ENCODE measurements at regions not wholly inside any gene's neighbourhood (a gene's known extent, or its start where the extent isn't known, plus 50 kb on each side); places are given as distances from the start of the nearest gene placed in this dataset.
"Not testable (repeated sequence)": the region's sequence is repeated elsewhere in the genome, so short reads cannot be mapped to it uniquely, and the experiment has no call there.

- DNase-seq = no peak
These were observed 199.8 kb upstream of the FAT3 start for GRCh38 chr11:92024788-92025187.

- no peak for DNase-seq
These were observed 202.1 kb upstream of the FAT3 start for GRCh38 chr11:92022499-92022898.

GRCh38 chr11:92018332-92018731 is 206.3 kb upstream of the FAT3 start:
- DNase-seq = no peak

GRCh38 chr11:92008249-92008648 is 216.4 kb upstream of the FAT3 start:
- no peak for DNase-seq

- DNase-seq = no peak
These were observed 222.1 kb upstream of the FAT3 start for GRCh38 chr11:92002568-92002967.

GRCh38 chr11:91998481-91998880 is 226.1 kb upstream of the FAT3 start:
- no peak for DNase-seq

- DNase-seq = no peak
These were observed 227.4 kb upstream of the FAT3 start for GRCh38 chr11:91997226-91997625.

GRCh38 chr11:91996526-91996925 is 228.1 kb upstream of the FAT3 start:
- no peak for DNase-seq

GRCh38 chr11:91988443-91988842 is 236.2 kb upstream of the FAT3 start:
- not testable (repeated sequence) for DNase-seq

GRCh38 chr11:91986218-91986617 is 238.4 kb upstream of the FAT3 start:
- no peak for DNase-seq

- no peak for DNase-seq
These were observed 240.5 kb upstream of the FAT3 start for GRCh38 chr11:91984033-91984584.

- no peak for DNase-seq
These were observed 242.6 kb upstream of the FAT3 start for GRCh38 chr11:91981995-91982394.

- no peak for DNase-seq
These were observed 244.8 kb upstream of the FAT3 start for GRCh38 chr11:91979775-91980174.

- no peak for DNase-seq
These were observed 245.9 kb upstream of the FAT3 start for GRCh38 chr11:91978747-91979146.

GRCh38 chr11:91972665-91973266 is 251.9 kb upstream of the FAT3 start:
- DNase-seq = no peak

- DNase-seq = no peak
These were observed 254.0 kb upstream of the FAT3 start for GRCh38 chr11:91970624-91971023.

- no peak for DNase-seq
These were observed 255.1 kb upstream of the FAT3 start for GRCh38 chr11:91969486-91969885.

- no peak for DNase-seq
These were observed 256.9 kb upstream of the FAT3 start for GRCh38 chr11:91967691-91968045.

GRCh38 chr11:91967026-91967690 is 257.5 kb upstream of the FAT3 start:
- no peak for DNase-seq

GRCh38 chr11:91966368-91966767 is 258.2 kb upstream of the FAT3 start:
- DNase-seq = no peak

- DNase-seq = no peak
These were observed 263.8 kb upstream of the FAT3 start for GRCh38 chr11:91960770-91961169.

- DNase-seq = no peak
These were observed 265.2 kb upstream of the FAT3 start for GRCh38 chr11:91959411-91959810.

- no peak for DNase-seq
These were observed 267.9 kb upstream of the FAT3 start for GRCh38 chr11:91956711-91957110.

- no peak for DNase-seq
These were observed 269.4 kb upstream of the FAT3 start for GRCh38 chr11:91955206-91955605.

GRCh38 chr11:91952056-91952455 is 272.6 kb upstream of the FAT3 start:
- no peak for DNase-seq
